Breast epithelium (tissue), 4 donors: ENCODE measurements at regions not wholly inside any gene's neighbourhood (a gene's known extent, or its start where the extent isn't known, plus 50 kb on each side); places are given as distances from the start of the nearest gene placed in this dataset.

Experiments
- DNase-seq, 2 donors: peaks; one replicate each; pipeline ENCODE4 v3.0.0-alpha.2; 2019; ENCODE audit warnings: low spot score in 2 of 2
- H3K27ac ChIP-seq, 2 donors: fragments of 200-600 bp; sonication (generic) in 1 of 2; one replicate each; pipeline ENCODE4 v1.5.1; 2016 to 2019; ENCODE audit warnings: mild to moderate bottlenecking in 1 of 2
- H3K27me3 ChIP-seq, 2 donors: fragments of 200-600 bp; sonication (generic) in 1 of 2; one replicate each; pipeline versions ENCODE4 v1.5.1 to v1.6.0; 2017 to 2019; ENCODE audit warnings: control low read depth in 1 of 2, mild to moderate bottlenecking in 1 of 2
- H3K36me3 ChIP-seq: fragments of 200-600 bp; one replicate; pipeline ENCODE4 v1.5.1; 2019
- H3K4me1 ChIP-seq, 2 donors: fragments of 200-600 bp; sonication (generic); one replicate each; pipeline ENCODE4 v1.5.1; 2016 to 2019; ENCODE audit warnings: control low read depth in 1 of 2
- H3K4me3 ChIP-seq, 3 donors: fragments of 200-600 bp; sonication (generic); 1 replicate in 2 of 3; 2 replicates in 1 of 3; pipeline ENCODE4 v1.5.1; 2016 to 2019; ENCODE audit warnings: mild to moderate bottlenecking in 3 of 3, moderate library complexity in 2 of 3
- H3K9me3 ChIP-seq, 2 donors: fragments of 200-600 bp; sonication (generic) in 1 of 2; one replicate each; pipeline ENCODE4 v1.5.1; 2016 to 2019; ENCODE audit warnings: control low read depth in 1 of 2
- POLR2A ChIP-seq: fragments of 450-650 bp; IDR thresholded peaks from one replicate; pipeline ENCODE4 v1.6.1; 2016; ENCODE audit warnings: antibody characterized with exemption, mild to moderate bottlenecking, moderate library complexity
- POLR2AphosphoS5 ChIP-seq, 3 donors: sonication (generic); formaldehyde crosslinking; IDR thresholded peaks; one replicate each; pipeline ENCODE4 v1.6.1; 2017; ENCODE audit warnings: antibody characterized with exemption in 3 of 3
- intact Hi-C: fragments of 100-400 bp; cut with DNase I; formaldehyde crosslinking; loops from one replicate; pipeline ENCODE4 v1.15.1; 2023; ENCODE audit warnings: low total_unique reads
- TF ChIP-seq, protein P1 (sequence below), 3 donors: fragments of 450-650 bp; IDR thresholded peaks; one replicate each; pipeline ENCODE4 v1.5.1; 2016 to 2017; ENCODE audit warnings: antibody characterized with exemption in 3 of 3, mild to moderate bottlenecking in 3 of 3, moderate library complexity in 3 of 3

GRCh38 chr10:8489823-8490222, 435.3 kb downstream of the GATA3 start:
- intact Hi-C loops: no loop called here
- H3K9me3 ChIP-seq: no peaks in the 10 kb centered on the region
- TF ChIP-seq, protein P1, sequence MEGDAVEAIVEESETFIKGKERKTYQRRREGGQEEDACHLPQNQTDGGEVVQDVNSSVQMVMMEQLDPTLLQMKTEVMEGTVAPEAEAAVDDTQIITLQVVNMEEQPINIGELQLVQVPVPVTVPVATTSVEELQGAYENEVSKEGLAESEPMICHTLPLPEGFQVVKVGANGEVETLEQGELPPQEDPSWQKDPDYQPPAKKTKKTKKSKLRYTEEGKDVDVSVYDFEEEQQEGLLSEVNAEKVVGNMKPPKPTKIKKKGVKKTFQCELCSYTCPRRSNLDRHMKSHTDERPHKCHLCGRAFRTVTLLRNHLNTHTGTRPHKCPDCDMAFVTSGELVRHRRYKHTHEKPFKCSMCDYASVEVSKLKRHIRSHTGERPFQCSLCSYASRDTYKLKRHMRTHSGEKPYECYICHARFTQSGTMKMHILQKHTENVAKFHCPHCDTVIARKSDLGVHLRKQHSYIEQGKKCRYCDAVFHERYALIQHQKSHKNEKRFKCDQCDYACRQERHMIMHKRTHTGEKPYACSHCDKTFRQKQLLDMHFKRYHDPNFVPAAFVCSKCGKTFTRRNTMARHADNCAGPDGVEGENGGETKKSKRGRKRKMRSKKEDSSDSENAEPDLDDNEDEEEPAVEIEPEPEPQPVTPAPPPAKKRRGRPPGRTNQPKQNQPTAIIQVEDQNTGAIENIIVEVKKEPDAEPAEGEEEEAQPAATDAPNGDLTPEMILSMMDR (IDR thresholded peaks at IDR 0.05): no peak
- TF ChIP-seq POLR2A (no peak), POLR2AphosphoS5 (IDR thresholded peaks at IDR 0.05) (no peak)

GRCh38 chr10:8498290-8498689, 443.8 kb downstream of the GATA3 start:
- Histone ChIP-seq H3K36me3 (no peaks in the 10 kb centered on the region), H3K27me3 (no peaks in the 10 kb centered on the region), H3K27ac (no peak overlapping the region), H3K4me1 (no peaks in the 10 kb centered on the region), H3K9me3 (no peaks in the 10 kb centered on the region), H3K4me3 (no peak overlapping the region)
- no peak for TF ChIP-seq POLR2A
- intact Hi-C loops: no loop called here
- DNase-seq: no peak

More at GRCh38 chr10:8489823-8490222, 435.3 kb downstream of the GATA3 start:
- no peaks in the 10 kb centered on the region for H3K27me3 ChIP-seq
- H3K4me3 ChIP-seq: no peak overlapping the region
- no peaks in the 10 kb centered on the region for H3K4me1 ChIP-seq
- no peak overlapping the region for H3K27ac ChIP-seq
- no peak for DNase-seq
- H3K36me3 ChIP-seq: no peaks in the 10 kb centered on the region

DNA sequence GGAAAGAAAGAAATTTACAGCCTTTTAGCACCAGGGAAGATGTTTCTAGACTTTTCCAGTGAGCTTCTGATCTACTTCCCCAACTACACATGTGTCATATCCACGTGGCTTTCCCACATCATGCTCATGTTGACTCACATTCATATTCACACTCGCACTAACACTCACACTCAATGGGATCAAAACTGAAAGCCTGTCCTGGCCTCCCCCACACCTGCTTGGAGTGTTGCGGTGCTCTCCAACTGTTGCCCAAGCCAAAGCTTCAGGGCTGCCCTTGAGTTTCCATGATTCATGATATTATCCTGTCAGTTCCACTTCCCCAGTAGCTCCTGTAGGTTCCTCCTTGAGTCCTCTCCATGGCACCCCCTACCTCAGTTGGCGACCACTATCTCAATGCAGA, 444.4 kb downstream of the GATA3 start:
- Histone ChIP-seq H3K4me3 (no peak overlapping the region), H3K36me3 (no peaks in the 10 kb centered on the region), H3K27me3 (no peaks in the 10 kb centered on the region), H3K9me3 (no peaks in the 10 kb centered on the region), H3K27ac (no peak overlapping the region), H3K4me1 (no peaks in the 10 kb centered on the region)
- no peak for DNase-seq
- intact Hi-C loops: no loop called here
- no peak for TF ChIP-seq POLR2A
- TF ChIP-seq, protein P1 (IDR thresholded peaks at IDR 0.05): no peak
- no peak for TF ChIP-seq POLR2AphosphoS5 (IDR thresholded peaks at IDR 0.05)

DNA sequence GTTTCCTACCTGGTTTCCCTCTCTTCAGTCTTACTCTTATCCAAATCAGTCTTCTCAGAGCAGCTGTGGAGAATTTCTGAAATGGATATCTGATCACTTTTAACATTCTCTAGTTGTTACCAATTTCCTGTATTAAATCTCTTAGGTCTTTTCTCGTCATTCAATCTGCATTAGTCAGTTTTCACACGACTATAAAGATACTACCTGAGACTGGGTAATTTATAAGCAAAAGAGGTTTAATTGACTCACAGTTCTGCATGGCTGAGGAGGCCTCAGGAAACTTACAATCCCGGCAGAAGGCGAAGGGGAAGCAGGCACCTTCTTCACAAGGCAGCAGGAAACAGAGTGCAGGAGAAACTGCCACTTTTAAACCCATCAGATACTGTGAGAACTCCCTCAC, 444.8 kb downstream of the GATA3 start:
- Histone ChIP-seq H3K27me3 (no peaks in the 10 kb centered on the region), H3K4me1 (no peaks in the 10 kb centered on the region), H3K36me3 (no peaks in the 10 kb centered on the region), H3K27ac (no peak overlapping the region), H3K4me3 (no peak overlapping the region), H3K9me3 (no peaks in the 10 kb centered on the region)
- DNase-seq: no peak
- TF ChIP-seq POLR2AphosphoS5 (IDR thresholded peaks at IDR 0.05) (no peak), POLR2A (no peak)
- TF ChIP-seq, protein P1 (IDR thresholded peaks at IDR 0.05): no peak
- intact Hi-C loops: no loop called here

DNA sequence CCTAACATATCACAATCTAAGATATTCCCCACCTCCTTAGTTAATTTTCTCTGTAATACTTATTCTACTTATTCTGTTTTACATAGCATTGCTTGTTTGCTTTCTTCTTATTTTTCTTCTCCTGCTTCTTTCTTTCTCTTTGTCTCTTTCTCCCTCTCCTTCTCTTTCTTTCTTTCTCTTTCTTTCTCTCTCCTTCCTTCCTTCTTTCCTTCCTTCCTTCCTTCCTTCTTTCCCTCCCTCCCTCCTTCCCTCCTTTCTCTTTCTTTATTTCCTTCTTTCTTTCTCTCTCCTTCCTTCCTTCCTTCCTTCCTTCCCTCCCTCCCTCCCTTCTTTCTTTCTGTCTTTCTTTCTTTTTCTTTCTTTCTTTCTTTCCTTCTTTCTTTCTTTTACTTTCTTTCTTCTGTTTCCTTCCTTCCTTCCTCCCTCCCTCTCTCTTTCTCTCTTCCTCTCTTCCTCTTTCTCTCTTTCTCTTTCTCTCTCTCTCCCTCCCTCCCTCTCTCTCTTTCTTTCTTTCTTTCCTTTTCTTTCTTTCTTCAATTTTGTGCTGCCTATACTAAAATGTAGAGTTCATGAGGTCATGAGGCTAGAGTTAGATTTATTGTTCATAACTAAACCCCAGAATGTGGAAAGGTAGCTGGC, 445.4 kb downstream of the GATA3 start:
- DNase-seq: no peak
- intact Hi-C loops: no loop called here
- Histone ChIP-seq H3K4me1 (no peaks in the 10 kb centered on the region), H3K27ac (no peak overlapping the region), H3K9me3 (no peaks in the 10 kb centered on the region), H3K4me3 (no peak overlapping the region), H3K27me3 (no peaks in the 10 kb centered on the region), H3K36me3 (no peaks in the 10 kb centered on the region)
- TF ChIP-seq, protein P1 (IDR thresholded peaks at IDR 0.05): no peak
- no peak for TF ChIP-seq POLR2AphosphoS5 (IDR thresholded peaks at IDR 0.05)
- TF ChIP-seq POLR2A: no peak

- Histone ChIP-seq H3K4me1 (no peaks in the 10 kb centered on the region), H3K4me3 (no peak overlapping the region), H3K27ac (no peak overlapping the region), H3K36me3 (no peaks in the 10 kb centered on the region), H3K9me3 (no peaks in the 10 kb centered on the region), H3K27me3 (no peaks in the 10 kb centered on the region)
- intact Hi-C loops: no loop called here
- TF ChIP-seq, protein P1 (IDR thresholded peaks at IDR 0.05): no peak
- TF ChIP-seq POLR2AphosphoS5 (IDR thresholded peaks at IDR 0.05) (no peak), POLR2A (no peak)
- no peak for DNase-seq
Observed at GRCh38 chr10:8502573-8502972, 448.1 kb downstream of the GATA3 start.
